ENCODE measurements at regions not wholly inside any gene's neighbourhood (a gene's known extent, or its start where the extent isn't known, plus 50 kb on each side); places are given as distances from the start of the nearest gene placed in this dataset.

- no peak for TF ChIP-seq MXI1 (IDR thresholded peaks at IDR 0.05; ENCODE audit: low read depth, low read length)
- TF ChIP-seq NEUROD1 (IDR thresholded peaks at IDR 0.05; ENCODE audit: borderline replicate concordance, low read depth, low read length, partially characterized antibody): no peak
- no peak for TF ChIP-seq RBM34 (IDR thresholded peaks at IDR 0.05; ENCODE audit: borderline replicate concordance, insufficient read depth, low read length)
- TF ChIP-seq PHB2 (IDR thresholded peaks at IDR 0.05; ENCODE audit: low read depth): no peak
- no peak for TF ChIP-seq ZNF511 (CRISPR knock-in tag; IDR thresholded peaks at IDR 0.05)
- TF ChIP-seq ZNF3 (CRISPR knock-in tag; IDR thresholded peaks at IDR 0.05): no peak
- no peak for TF ChIP-seq YBX1 (IDR thresholded peaks at IDR 0.05)
Measured at GRCh38 chr17:14725729-14726128, 424.8 kb downstream of the HS3ST3B1 start (continued).

DNA sequence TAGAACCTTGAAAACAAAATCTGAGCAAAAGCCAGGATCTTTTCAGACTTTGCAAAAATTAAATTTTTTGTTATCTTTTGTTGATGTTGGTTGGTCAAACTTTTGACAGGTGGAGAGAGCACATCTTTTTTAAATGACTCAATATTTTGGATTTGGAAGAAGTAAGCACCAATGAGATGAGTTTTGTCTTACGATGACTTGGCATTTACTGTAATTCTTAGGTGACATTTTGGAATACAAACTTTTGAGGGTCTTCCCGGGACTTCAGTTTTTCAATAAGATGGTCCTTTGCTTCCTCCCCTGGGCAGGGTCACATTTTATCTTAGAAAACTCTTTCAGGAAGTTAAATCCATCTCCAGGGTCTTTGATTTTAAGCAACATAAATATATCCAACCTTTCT is 423.9 kb downstream of the HS3ST3B1 start:
- FAIRE-seq (no peak), ATAC-seq (no peak), DNase-seq (ENCODE audit: extremely low read depth in 1 of 4, low spot score in 3 of 4) (no peak)
- Histone ChIP-seq H4K20me1 (replicated peaks; ENCODE audit: control insufficient read depth, insufficient read depth, low read length) (no peaks in the 10 kb centered on the region), H3K79me2 (ENCODE audit: control insufficient read depth, insufficient read depth, low read length) (no peaks in the 10 kb centered on the region), H3K27ac (ENCODE audit: extremely low read depth, low read depth, low read length) (no peak overlapping the region), H3K4me2 (ENCODE audit: insufficient read depth, low read length) (no peak overlapping the region), H3K4me1 (replicated peaks in 1 of 2; ENCODE audit: control insufficient read depth in 2 of 2, insufficient read depth in 2 of 2, low read length in 2 of 2) (no peaks in the 10 kb centered on the region), H3K9ac (ENCODE audit: insufficient read depth in 1 of 2, low read depth in 2 of 2, low read length in 2 of 2) (no peak overlapping the region), H3K27me3 (ENCODE audit: control insufficient read depth in 2 of 2, insufficient read depth in 2 of 2, low read length in 2 of 2) (no peaks in the 10 kb centered on the region), H3K36me3 (ENCODE audit: control insufficient read depth, insufficient read depth, low read length) (no peaks in the 10 kb centered on the region), H3K9me3 (replicated peaks; ENCODE audit: control insufficient read depth, insufficient read depth, low read depth, low read length) (no peaks in the 10 kb centered on the region), H2AFZ (ENCODE audit: low read depth, low read length) (no peak overlapping the region), H3K4me3 (no peak overlapping the region), H3K9me1 (ENCODE audit: control insufficient read depth, insufficient read depth, low read length) (no peaks in the 10 kb centered on the region)
- no TSS peak for BruUV-seq (replicated peaks)
- in situ Hi-C loops (cut with MboI): no loop called here
- intact Hi-C loops (cut with micrococcal nuclease): no loop called here
- ChIA-PET CTCF (ENCODE audit: low intra/inter-chr PET ratio) (no interaction called here), POLR2A (no interaction called here)
- WGBS (ENCODE audit: insufficient coverage, low coverage, missing lambda C conversion rate): 3% methylated on average over 2 of the region's 2 CpGs
- TF ChIP-seq GATA2 (CRISPR knock-in tag; IDR thresholded peaks at IDR 0.05) (no peak), SMAD2 (IDR thresholded peaks at IDR 0.05; ENCODE audit: low read depth, low read length) (no peak), MAX (CRISPR knock-in tag; IDR thresholded peaks at IDR 0.05) (no peak), FOXK1 (CRISPR knock-in tag; IDR thresholded peaks at IDR 0.05; ENCODE audit: borderline replicate concordance) (no peak)
- TF ChIP-seq, protein P1, sequence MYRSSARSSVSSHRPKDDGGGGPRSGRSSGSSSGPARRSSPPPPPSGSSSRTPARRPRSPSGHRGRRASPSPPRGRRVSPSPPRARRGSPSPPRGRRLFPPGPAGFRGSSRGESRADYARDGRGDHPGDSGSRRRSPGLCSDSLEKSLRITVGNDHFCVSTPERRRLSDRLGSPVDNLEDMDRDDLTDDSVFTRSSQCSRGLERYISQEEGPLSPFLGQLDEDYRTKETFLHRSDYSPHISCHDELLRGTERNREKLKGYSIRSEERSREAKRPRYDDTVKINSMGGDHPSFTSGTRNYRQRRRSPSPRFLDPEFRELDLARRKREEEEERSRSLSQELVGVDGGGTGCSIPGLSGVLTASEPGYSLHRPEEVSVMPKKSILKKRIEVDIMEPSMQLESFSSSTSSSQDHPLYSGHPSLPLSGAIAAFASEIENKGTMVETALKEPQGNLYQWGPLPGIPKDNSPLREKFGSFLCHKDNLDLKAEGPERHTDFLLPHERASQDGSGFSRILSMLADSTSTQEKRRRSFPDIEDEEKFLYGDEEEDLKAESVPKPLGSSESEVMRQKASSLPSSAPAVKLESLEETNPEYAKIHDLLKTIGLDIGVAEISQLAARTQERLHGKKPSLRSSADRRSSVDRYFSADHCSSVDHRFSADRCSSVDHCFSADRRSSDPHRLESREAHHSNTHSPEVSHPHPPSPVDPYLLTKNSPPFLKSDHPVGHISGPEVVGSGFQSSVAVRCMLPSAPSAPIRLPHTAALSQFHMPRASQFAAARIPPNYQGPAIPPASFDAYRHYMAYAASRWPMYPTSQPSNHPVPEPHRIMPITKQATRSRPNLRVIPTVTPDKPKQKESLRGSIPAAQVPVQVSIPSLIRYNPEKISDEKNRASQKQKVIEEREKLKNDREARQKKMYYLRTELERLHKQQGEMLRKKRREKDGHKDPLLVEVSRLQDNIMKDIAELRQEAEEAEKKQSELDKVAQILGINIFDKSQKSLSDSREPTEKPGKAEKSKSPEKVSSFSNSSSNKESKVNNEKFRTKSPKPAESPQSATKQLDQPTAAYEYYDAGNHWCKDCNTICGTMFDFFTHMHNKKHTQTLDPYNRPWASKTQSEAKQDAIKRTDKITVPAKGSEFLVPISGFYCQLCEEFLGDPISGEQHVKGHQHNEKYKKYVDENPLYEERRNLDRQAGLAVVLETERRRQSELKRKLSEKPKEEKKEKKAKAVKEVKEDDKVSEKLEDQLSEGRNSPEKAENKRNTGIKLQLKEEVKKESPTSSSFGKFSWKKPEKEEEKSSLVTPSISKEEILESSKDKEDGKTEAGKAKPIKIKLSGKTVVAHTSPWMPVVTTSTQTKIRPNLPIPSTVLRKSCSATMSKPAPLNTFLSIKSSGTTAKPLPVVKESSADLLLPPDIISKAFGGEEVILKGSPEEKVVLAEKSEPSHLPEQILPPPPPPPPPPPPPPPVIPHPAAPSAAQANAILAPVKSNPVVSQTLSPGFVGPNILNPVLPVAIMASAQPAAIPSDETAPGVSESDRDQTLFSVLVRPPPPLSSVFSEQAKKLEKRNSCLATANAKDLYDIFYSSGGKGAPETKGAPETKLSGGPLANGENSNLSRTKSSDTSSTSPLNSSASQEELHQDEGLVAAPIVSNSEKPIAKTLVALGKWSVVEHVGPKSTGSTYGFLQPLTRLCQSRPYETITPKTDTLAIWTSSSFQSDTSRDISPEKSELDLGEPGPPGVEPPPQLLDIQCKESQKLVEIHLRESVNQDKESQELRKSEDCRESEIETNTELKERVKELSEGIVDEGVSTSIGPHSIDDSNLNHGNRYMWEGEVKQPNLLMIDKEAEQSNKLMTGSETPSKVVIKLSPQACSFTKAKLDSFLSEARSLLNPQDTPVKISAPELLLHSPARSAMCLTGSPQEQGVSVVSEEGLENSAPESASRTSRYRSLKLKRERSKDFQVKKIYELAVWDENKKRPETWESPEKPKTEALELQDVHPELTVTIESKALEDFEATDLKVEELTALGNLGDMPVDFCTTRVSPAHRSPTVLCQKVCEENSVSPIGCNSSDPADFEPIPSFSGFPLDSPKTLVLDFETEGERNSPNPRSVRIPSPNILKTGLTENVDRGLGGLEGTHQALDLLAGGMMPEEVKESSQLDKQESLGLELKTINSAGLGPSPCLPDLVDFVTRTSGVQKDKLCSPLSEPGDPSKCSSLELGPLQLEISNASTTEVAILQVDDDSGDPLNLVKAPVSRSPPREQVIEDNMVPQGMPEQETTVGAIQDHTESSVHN (IDR thresholded peaks at IDR 0.05; ENCODE audit: borderline replicate concordance in 1 of 2, low read depth in 1 of 2): no peak
- TF ChIP-seq, protein P2, sequence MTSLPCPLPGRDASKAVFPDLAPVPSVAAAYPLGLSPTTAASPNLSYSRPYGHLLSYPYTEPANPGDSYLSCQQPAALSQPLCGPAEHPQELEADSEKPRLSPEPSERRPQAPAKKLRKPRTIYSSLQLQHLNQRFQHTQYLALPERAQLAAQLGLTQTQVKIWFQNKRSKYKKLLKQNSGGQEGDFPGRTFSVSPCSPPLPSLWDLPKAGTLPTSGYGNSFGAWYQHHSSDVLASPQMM (CRISPR knock-in tag; IDR thresholded peaks at IDR 0.05): no peak
